GM10266 (cell line): ENCODE measurements at regions not wholly inside any gene's neighbourhood (a gene's known extent, or its start where the extent isn't known, plus 50 kb on each side); places are given as distances from the start of the nearest gene placed in this dataset.

Experiments used
- DNase-seq: peaks from one replicate; pipeline ENCODE4 v3.0.0; 2012; ENCODE audit errors: extremely low spot score
- CTCF ChIP-seq: IDR thresholded peaks from 2 replicates; pipeline ENCODE4 v1.5.1; 2012; ENCODE audit warnings: mild to moderate bottlenecking, low read depth; ENCODE audit not compliant: control insufficient read depth, insufficient read depth; ENCODE audit errors: missing control alignments

- DNase-seq: no peak
- TF ChIP-seq CTCF: no peak
These were observed 174.8 kb downstream of the CEP135 start for GRCh38 chr4:56123547-56123946.

- no peak for DNase-seq
These were observed 174.3 kb downstream of the CEP135 start for GRCh38 chr4:56123051-56123450.

GRCh38 chr4:56118845-56119244, 170.1 kb downstream of the CEP135 start:
- TF ChIP-seq CTCF: no peak
- no peak for DNase-seq

More at GRCh38 chr4:56123051-56123450, 174.3 kb downstream of the CEP135 start:
- no peak for TF ChIP-seq CTCF

GRCh38 chr4:56118055-56118454, 169.3 kb downstream of the CEP135 start:
- no peak for TF ChIP-seq CTCF
- DNase-seq: no peak

- no peak for DNase-seq
- no peak for TF ChIP-seq CTCF
These were observed 167.2 kb downstream of the CEP135 start for GRCh38 chr4:56115898-56116297.

- DNase-seq: no peak
- no peak for TF ChIP-seq CTCF
These were observed 163.6 kb downstream of the CEP135 start for GRCh38 chr4:56112377-56112776.

- no peak for DNase-seq
- TF ChIP-seq CTCF: no peak
These were observed 157.7 kb downstream of the CEP135 start for GRCh38 chr4:56106180-56107147.
